HL-60 (cell line): ENCODE measurements at regions not wholly inside any gene's neighbourhood (a gene's known extent, or its start where the extent isn't known, plus 50 kb on each side); places are given as distances from the start of the nearest gene placed in this dataset.
"Not testable (repeated sequence)": the region's sequence is repeated elsewhere in the genome, so short reads cannot be mapped to it uniquely, and the experiment has no call there.

Source experiments
- DNase-seq, 2 experiments: peaks; one replicate each; pipeline ENCODE4 v3.0.0-alpha.2; 2010 to 2020; ENCODE audit warnings: low read depth in 1 of 2, low spot score in 1 of 2
- H3K27ac ChIP-seq: fragments of 250-450 bp; sonication (Bioruptor Pico); replicated peaks from 2 replicates; pipeline ENCODE4 v1.5.1; 2020; ENCODE audit warnings: mild to moderate bottlenecking, moderate library complexity
- H3K27me3 ChIP-seq: fragments of 250-450 bp; sonication (Bioruptor Pico); 2 replicates; pipeline ENCODE4 v1.5.1; 2021; ENCODE audit warnings: mild to moderate bottlenecking, moderate library complexity; ENCODE audit not compliant: insufficient read depth, poor library complexity, severe bottlenecking
- H3K4me3 ChIP-seq: replicated peaks from 2 replicates; pipeline ENCODE4 v1.5.1; 2011; ENCODE audit warnings: mild to moderate bottlenecking, control low read depth, low read length; ENCODE audit not compliant: insufficient read depth
- CTCF ChIP-seq: IDR thresholded peaks from one replicate; pipeline ENCODE4 v1.5.1; 2011; ENCODE audit warnings: low read length, control low read depth, inconsistent platforms; ENCODE audit not compliant: insufficient read depth
- GABPA ChIP-seq: IDR thresholded peaks from 2 replicates; pipeline ENCODE4 v1.6.1; 2012; ENCODE audit warnings: low read depth
- POLR2AphosphoS5 ChIP-seq: IDR thresholded peaks from 2 replicates; pipeline ENCODE4 v1.6.1; 2012; ENCODE audit warnings: low read depth
- SPI1 ChIP-seq: IDR thresholded peaks from 2 replicates; pipeline ENCODE4 v1.6.1; 2012; ENCODE audit warnings: low read depth, mild to moderate bottlenecking, borderline replicate concordance
- TF ChIP-seq, protein P1 (sequence below): IDR thresholded peaks from 2 replicates; pipeline ENCODE4 v1.6.1; 2012; ENCODE audit warnings: low read depth; ENCODE audit not compliant: insufficient replicate concordance

- DNase-seq: peak; percentile 78 to 91
- Histone ChIP-seq H3K27ac (no peak overlapping the region), H3K27me3 (no peaks in the 10 kb centered on the region), H3K4me3 (no peak overlapping the region)
- TF ChIP-seq, protein P1, sequence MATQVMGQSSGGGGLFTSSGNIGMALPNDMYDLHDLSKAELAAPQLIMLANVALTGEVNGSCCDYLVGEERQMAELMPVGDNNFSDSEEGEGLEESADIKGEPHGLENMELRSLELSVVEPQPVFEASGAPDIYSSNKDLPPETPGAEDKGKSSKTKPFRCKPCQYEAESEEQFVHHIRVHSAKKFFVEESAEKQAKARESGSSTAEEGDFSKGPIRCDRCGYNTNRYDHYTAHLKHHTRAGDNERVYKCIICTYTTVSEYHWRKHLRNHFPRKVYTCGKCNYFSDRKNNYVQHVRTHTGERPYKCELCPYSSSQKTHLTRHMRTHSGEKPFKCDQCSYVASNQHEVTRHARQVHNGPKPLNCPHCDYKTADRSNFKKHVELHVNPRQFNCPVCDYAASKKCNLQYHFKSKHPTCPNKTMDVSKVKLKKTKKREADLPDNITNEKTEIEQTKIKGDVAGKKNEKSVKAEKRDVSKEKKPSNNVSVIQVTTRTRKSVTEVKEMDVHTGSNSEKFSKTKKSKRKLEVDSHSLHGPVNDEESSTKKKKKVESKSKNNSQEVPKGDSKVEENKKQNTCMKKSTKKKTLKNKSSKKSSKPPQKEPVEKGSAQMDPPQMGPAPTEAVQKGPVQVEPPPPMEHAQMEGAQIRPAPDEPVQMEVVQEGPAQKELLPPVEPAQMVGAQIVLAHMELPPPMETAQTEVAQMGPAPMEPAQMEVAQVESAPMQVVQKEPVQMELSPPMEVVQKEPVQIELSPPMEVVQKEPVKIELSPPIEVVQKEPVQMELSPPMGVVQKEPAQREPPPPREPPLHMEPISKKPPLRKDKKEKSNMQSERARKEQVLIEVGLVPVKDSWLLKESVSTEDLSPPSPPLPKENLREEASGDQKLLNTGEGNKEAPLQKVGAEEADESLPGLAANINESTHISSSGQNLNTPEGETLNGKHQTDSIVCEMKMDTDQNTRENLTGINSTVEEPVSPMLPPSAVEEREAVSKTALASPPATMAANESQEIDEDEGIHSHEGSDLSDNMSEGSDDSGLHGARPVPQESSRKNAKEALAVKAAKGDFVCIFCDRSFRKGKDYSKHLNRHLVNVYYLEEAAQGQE: no peak
- TF ChIP-seq SPI1: no peak
- peak; percentile 96 for TF ChIP-seq CTCF
- no peak for TF ChIP-seq GABPA
Measured at GRCh38 chr9:764105-764524, 77.4 kb upstream of the DMRT1 start.

DNA sequence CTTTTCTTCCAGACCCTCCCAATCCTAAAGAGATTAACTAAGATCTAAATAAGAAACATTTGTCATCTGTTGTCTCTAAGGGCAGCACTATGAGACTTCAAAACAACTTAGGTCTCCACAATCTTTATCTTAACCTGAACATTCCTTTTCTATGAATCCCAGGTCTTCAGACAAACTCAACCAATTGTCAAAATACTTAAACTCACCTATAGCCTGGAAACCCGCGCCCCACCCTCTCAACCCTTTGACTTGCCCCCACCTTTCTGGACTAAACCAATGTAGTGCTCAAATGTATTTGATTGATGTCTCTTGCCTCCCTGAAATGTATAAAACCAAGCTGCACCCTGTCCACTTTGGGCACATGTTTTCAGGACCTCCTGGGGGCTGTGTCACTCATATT lies 76.5 kb upstream of the DMRT1 start:
- Histone ChIP-seq H3K4me3 (no peak overlapping the region), H3K27ac (no peak overlapping the region), H3K27me3 (no peaks in the 10 kb centered on the region)
- TF ChIP-seq, protein P1: no peak
- TF ChIP-seq GABPA (no peak), POLR2AphosphoS5 (no peak), SPI1 (no peak), CTCF (no peak)
- no peak for DNase-seq

DNA sequence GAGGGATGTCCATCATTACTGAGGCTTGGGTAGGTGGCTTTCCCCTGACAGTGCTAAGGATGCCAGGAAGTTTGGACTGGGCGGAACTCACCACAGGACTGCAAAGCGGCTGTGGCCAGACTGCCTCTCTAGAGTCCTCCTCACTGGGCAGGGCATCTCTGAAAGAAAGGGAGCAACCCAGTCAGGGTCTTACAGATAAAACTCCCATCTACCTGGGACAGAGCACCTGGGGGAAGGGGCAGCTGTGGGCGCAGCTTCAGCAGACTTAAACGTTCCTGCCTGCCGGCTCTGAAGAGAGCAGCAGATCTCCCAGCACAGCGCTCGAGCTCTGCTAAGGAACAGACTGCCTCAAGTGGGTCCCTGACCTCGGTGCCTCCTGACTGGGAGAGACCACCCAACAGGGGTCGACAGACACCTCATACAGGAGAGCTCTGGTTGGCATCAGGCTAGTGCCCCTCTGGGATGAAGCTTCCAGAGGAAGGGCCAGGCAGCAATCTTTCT lies 74.4 kb upstream of the DMRT1 start:
- not testable (repeated sequence) for H3K4me3 ChIP-seq, H3K27ac ChIP-seq, DNase-seq, H3K27me3 ChIP-seq

GRCh38 chr9:776086-776485 lies 65.4 kb upstream of the DMRT1 start:
- H3K4me3 ChIP-seq: no peak overlapping the region
- no peak for DNase-seq
- H3K27ac ChIP-seq: no peak overlapping the region
- H3K27me3 ChIP-seq: peaks cover 6% of the 10 kb centered on the region
- TF ChIP-seq GABPA (no peak), SPI1 (no peak), CTCF (no peak)
